ENCODE measurements at regions not wholly inside any gene's neighbourhood (a gene's known extent, or its start where the extent isn't known, plus 50 kb on each side); places are given as distances from the start of the nearest gene placed in this dataset.

DNA sequence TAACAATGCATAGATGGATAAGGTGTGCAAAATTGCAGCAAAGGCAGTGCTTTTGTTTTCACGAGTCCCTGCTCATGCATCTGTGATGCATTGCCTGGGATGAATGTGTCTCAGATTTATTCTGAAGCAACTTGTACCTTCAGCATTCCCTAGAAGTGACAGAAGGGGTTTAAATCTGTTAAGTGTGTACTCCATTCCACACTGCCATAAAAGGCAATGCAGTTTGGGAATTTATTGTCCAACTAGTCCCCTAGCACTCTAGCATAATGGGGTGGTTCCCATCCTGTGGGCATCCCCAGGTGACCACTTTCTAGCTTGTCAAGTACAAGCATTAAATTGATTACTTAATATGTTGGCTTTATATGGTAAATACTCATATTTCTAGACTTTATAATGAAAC, 306.5 kb upstream of the CBLB start:
- TF ChIP-seq, protein P1, sequence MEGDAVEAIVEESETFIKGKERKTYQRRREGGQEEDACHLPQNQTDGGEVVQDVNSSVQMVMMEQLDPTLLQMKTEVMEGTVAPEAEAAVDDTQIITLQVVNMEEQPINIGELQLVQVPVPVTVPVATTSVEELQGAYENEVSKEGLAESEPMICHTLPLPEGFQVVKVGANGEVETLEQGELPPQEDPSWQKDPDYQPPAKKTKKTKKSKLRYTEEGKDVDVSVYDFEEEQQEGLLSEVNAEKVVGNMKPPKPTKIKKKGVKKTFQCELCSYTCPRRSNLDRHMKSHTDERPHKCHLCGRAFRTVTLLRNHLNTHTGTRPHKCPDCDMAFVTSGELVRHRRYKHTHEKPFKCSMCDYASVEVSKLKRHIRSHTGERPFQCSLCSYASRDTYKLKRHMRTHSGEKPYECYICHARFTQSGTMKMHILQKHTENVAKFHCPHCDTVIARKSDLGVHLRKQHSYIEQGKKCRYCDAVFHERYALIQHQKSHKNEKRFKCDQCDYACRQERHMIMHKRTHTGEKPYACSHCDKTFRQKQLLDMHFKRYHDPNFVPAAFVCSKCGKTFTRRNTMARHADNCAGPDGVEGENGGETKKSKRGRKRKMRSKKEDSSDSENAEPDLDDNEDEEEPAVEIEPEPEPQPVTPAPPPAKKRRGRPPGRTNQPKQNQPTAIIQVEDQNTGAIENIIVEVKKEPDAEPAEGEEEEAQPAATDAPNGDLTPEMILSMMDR (IDR thresholded peaks at IDR 0.05; ENCODE audit: low read depth, low read length), result no peak

DNA sequence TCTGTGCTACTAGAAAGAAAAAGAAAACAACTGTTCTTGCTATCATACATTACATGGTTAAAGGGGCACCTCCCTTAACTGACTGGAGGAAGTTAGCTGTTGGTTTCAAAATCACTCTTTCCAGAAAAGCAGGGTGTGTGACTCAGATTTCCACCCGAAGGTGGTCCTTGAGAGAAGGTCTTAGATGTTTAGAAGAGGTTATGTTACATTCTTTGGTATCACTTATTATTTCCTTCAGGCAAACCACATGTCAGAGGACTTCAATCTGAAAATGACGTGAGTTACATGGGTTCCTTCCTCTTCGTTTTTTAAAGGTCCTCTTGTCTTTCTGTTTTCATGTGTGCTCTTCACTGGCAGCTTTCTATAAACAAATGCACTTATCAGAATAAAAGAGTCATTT, 307.9 kb upstream of the CBLB start:
- TF ChIP-seq, protein P1 (IDR thresholded peaks at IDR 0.05; ENCODE audit: low read depth, low read length), result no peak

More for the DNA sequence above, 306.5 kb upstream of the CBLB start:
- no peak overlapping the region for H3K4me3 ChIP-seq (ENCODE audit: low read depth, low read length)

DNA sequence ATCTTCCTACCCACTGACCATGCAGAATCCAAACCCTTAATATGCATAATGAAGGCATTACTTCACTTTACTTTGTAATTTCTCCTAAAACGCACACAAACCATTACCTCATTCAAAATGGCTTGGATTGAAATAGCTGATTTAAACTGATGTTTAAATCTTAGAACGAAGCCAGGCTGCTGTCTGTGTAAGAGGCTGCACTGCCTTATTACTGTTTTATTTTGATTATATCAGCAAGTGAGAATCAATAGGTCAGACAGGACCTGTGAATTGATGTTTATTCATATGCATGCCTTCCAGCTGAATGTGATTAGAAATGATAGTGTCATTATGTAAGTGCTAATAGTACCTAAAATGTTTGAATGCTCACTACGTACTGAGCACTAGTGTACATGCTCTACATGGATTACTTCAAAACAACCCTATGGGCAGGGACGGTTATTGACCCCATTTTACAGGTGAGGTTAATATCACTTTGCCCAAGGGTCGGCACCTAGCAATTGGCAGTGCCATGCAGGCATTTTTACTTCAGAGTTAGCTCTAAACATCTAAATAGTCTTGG, 314.2 kb upstream of the CBLB start:
- H3K4me3 ChIP-seq (ENCODE audit: low read depth, low read length), result no peak overlapping the region
- TF ChIP-seq, protein P1 (IDR thresholded peaks at IDR 0.05; ENCODE audit: low read depth, low read length), result no peak

More for the DNA sequence above, 307.9 kb upstream of the CBLB start:
- H3K4me3 ChIP-seq (ENCODE audit: low read depth, low read length), result peak overlapping the region; percentile 39

DNA sequence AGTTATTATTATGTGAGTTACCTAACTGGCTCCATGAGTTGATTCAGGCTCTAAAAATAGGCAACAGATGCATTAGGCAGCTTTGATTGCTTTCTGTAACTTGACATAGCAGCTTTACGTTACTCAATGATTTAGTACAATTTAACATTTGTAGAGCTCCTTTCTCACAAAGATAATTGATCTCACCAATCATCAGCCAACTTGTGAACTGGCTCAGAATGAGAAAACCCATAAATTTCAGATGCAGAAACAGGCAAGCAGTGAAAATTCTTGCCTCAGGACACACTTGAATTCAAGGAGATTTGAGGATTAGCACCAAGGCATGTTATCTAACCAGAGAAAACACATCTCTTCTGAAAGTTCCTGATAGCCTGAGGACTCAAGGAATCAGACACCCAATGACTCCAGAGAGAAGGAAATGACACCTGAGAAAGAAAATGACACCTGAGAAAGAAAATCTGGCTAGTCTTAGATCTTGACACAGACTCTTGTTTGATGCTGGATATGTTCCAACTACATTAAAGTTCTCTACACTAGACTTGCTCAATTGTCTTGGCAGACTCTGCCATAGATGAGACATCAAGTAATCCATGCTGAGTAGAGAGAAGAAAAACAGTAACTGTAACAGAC, 315.1 kb upstream of the CBLB start:
- TF ChIP-seq, protein P1 (IDR thresholded peaks at IDR 0.05; ENCODE audit: low read depth, low read length), result no peak
- H3K4me3 ChIP-seq (ENCODE audit: low read depth, low read length), result no peak overlapping the region

DNA sequence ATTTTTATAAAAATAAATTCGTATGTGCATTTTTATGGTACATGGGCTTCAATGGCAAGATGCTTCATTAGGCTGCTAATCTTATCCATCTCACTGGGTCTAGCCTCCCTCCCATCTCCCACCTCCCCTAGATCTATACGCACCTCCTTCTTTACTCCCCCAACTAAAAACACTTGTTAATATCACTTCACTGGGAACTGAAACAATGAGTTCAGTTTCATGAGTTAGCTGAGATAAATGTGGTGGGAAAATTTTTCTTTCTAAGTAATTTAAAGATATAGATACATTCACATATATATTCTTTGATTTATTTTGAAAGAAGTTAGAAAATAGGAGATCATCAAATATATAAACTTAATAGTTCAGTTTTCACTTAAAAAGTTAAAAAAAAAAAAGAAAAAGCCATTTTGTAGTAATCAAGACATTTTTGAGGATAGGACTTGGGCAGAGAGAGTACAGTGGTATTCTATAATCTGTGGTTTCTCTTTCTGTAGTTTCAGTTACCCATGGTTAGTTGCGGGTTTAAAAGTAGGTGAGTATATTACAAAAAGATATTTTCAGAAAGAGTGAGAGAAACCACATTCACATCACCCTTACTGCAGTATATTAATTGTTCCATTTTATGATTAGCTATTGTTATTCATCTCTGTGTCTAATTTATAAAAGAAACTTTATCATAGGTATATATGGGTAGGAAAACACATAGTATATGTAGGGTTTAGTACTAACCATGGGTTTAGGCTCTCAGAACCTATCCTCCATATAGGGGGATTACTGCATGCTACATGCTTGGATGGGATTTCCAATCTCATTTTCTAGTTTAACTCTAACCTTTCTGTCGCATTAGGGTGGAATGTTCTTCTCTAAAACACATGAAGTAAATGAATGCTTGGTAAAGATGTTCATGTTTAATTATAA, 316.0 kb upstream of the CBLB start:
- TF ChIP-seq, protein P1 (IDR thresholded peaks at IDR 0.05; ENCODE audit: low read depth, low read length), result no peak
- no peak overlapping the region for H3K4me3 ChIP-seq (ENCODE audit: low read depth, low read length)

DNA sequence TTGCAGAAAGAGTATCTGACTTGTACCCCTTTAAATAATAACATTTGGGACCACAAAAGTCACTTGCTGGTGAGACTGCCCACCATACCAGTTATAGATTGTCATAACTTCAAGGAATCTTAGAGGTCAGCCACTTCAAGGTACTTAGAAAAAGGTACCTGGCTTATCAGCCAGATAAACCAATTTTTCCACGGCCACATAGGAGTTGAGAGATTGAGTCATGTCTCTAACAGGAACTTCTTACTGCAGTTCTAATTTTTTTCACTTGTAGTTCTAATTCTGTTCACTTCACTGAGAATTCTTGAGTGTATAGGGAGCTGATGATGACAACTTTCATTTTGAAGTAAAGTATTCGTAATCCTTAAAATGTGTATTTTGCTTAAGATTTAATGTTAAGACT, 317.1 kb upstream of the CBLB start:
- TF ChIP-seq, protein P1 (IDR thresholded peaks at IDR 0.05; ENCODE audit: low read depth, low read length), result no peak
- H3K4me3 ChIP-seq (ENCODE audit: low read depth, low read length), result no peak overlapping the region

DNA sequence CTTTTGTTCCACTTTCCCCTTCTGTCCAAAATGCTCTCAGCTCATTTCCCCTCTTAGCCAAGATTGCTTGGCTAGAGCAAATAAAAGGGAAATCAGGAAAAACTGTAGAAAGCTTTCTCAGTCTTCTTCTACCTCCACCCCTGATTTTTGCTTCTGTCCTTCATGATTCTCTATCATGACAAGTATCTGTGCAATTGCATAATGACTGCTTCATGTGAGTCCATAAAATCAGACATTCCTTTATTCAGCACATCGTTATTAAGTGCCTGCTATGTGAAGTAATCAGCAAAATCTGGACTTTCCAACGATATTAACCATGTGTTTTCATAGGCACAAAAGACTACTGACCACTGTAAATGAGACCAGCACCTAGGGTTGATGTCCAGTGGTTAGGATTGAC, 321.5 kb upstream of the CBLB start:
- H3K4me3 ChIP-seq (ENCODE audit: low read depth, low read length), result no peak overlapping the region
- TF ChIP-seq, protein P1 (IDR thresholded peaks at IDR 0.05; ENCODE audit: low read depth, low read length), result no peak

Measured in WI38 (cell line).